HEK293 (cell line): ENCODE measurements at regions not wholly inside any gene's neighbourhood (a gene's known extent, or its start where the extent isn't known, plus 50 kb on each side); places are given as distances from the start of the nearest gene placed in this dataset.

Experiments
- REPIN1 ChIP-seq: fragments of 450-650 bp; formaldehyde crosslinking; IDR thresholded peaks from 2 replicates; pipeline ENCODE4 v1.5.1; 2017; ENCODE audit warnings: missing biosample characterization, missing genetic modification characterization, low read depth
- ZFP3 ChIP-seq: fragments of 450-650 bp; formaldehyde crosslinking; IDR thresholded peaks from 2 replicates; pipeline ENCODE4 v1.5.1; 2016; ENCODE audit warnings: low read depth, missing biosample characterization, missing genetic modification characterization
- ZFP69B ChIP-seq: fragments of 450-650 bp; formaldehyde crosslinking; IDR thresholded peaks from 2 replicates; pipeline ENCODE4 v1.5.1; 2016; ENCODE audit warnings: missing biosample characterization, missing genetic modification characterization
- ZNF274 ChIP-seq, 2 experiments: fragments of 200-500 bp in 1 of 2; fragments of 450-650 bp in 1 of 2; sonication (Bioruptor generic) in 1 of 2; formaldehyde crosslinking in 1 of 2; IDR thresholded peaks; 2 replicates each; pipeline versions ENCODE4 v1.5.1 to v1.6.1; 2014 to 2016; ENCODE audit warnings: borderline replicate concordance in 1 of 2, inconsistent platforms in 1 of 2, low read length in 1 of 2, missing biosample characterization in 1 of 2, missing genetic modification characterization in 1 of 2
- ZNF707 ChIP-seq: fragments of 450-650 bp; formaldehyde crosslinking; IDR thresholded peaks from 2 replicates; pipeline ENCODE4 v1.5.1; 2016; ENCODE audit warnings: missing biosample characterization, missing genetic modification characterization
- TF ChIP-seq, protein P1 (sequence below): fragments of 450-650 bp; formaldehyde crosslinking; IDR thresholded peaks from 2 replicates; pipeline ENCODE4 v1.5.1; 2016; ENCODE audit warnings: missing biosample characterization, missing genetic modification characterization

DNA sequence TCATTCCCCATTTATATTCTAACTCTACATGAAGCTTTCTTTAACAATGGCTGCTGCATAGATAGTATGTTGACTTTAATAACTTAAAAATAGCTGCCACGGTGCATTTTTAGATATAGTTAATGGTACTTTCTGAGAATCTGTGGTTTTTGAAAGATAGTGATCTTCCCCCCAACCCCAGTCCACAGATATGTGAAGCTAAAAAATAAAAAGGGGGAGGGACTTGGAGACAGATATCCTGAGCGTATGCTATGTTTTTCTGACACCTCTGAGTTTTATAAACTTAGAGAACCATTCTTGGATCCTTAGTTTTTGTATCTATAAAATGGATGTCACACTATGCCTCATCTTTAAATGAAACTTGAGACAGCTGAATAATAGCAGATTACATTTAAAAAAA is 120.5 kb downstream of the SNX18 start:
- TF ChIP-seq, protein P1, sequence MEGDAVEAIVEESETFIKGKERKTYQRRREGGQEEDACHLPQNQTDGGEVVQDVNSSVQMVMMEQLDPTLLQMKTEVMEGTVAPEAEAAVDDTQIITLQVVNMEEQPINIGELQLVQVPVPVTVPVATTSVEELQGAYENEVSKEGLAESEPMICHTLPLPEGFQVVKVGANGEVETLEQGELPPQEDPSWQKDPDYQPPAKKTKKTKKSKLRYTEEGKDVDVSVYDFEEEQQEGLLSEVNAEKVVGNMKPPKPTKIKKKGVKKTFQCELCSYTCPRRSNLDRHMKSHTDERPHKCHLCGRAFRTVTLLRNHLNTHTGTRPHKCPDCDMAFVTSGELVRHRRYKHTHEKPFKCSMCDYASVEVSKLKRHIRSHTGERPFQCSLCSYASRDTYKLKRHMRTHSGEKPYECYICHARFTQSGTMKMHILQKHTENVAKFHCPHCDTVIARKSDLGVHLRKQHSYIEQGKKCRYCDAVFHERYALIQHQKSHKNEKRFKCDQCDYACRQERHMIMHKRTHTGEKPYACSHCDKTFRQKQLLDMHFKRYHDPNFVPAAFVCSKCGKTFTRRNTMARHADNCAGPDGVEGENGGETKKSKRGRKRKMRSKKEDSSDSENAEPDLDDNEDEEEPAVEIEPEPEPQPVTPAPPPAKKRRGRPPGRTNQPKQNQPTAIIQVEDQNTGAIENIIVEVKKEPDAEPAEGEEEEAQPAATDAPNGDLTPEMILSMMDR (tag by site-specific recombination) = no peak
- TF ChIP-seq ZNF707 (tag by site-specific recombination) = no peak
- no peak for TF ChIP-seq ZFP69B (tag by site-specific recombination)
- no peak for TF ChIP-seq ZFP3
- TF ChIP-seq REPIN1 (tag by site-specific recombination) = no peak
- TF ChIP-seq ZNF274 (IDR thresholded peaks at IDR 0.05; ENCODE audit: low read length) = no peak
- no peak for TF ChIP-seq ZNF274 (tag by site-specific recombination; IDR thresholded peaks at IDR 0.05; ENCODE audit: borderline replicate concordance)
